Stomach (tissue), 4 donors: ENCODE measurements at regions not wholly inside any gene's neighbourhood (a gene's known extent, or its start where the extent isn't known, plus 50 kb on each side); places are given as distances from the start of the nearest gene placed in this dataset.

Experiments used
- CTCF ChIP-seq, 7 experiments: fragments of 450-650 bp in 4 of 7; fragments of 200-600 bp in 3 of 7; sonication (generic) in 3 of 7; IDR thresholded peaks; one replicate each; pipeline ENCODE4 v1.5.1; 2016 to 2019; ENCODE audit warnings: antibody characterized with exemption in 7 of 7, control low read depth in 2 of 7, mild to moderate bottlenecking in 1 of 7
- POLR2A ChIP-seq, 4 donors: fragments of 450-650 bp; IDR thresholded peaks; one replicate each; pipeline ENCODE4 v1.6.1; 2016; ENCODE audit warnings: antibody characterized with exemption in 4 of 4, control low read depth in 2 of 4, mild to moderate bottlenecking in 1 of 4, moderate library complexity in 1 of 4

DNA sequence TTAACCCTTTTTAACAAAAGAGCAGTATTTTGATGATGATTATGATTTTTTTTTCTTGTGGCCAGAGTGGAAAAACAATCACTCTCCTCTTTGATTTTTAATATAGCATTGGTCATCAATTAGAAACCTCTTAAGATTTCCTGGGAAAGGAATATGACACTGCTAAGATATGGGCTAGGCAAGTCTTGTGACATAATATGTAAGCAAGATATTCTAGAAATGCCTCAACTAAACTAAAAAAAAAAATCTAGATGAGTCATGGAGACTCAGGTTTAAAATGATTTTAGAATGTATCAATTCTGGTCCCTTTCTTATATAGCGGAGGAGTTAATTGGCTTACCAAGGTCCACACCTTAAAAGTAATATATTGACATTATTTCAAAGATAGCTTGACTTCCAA lies 60.3 kb upstream of the JUN start:
- TF ChIP-seq POLR2A (IDR thresholded peaks at IDR 0.05) (no peak), CTCF (IDR thresholded peaks at IDR 0.05) (no peak)
